HG03432 (cell line): ENCODE measurements at regions not wholly inside any gene's neighbourhood (a gene's known extent, or its start where the extent isn't known, plus 50 kb on each side); places are given as distances from the start of the nearest gene placed in this dataset.
A peak's percentile ranks its signal among the peaks of the same experiment; 100 is the strongest.

Experiments
- ATAC-seq: cut with Tn5 transposase; IDR thresholded peaks from one replicate; pipeline ENCODE4 v1.9.1; 2021; ENCODE audit warnings: mild to moderate bottlenecking, moderate library complexity; ENCODE audit not compliant: unreplicated experiment

GRCh38 chr7:22658031-22658430 is 69.0 kb upstream of the IL6 start:
- no peak for ATAC-seq

GRCh38 chr7:22657479-22657878 is 69.5 kb upstream of the IL6 start:
- no peak for ATAC-seq

GRCh38 chr7:22655781-22656180 is 71.2 kb upstream of the IL6 start:
- no peak for ATAC-seq

DNA sequence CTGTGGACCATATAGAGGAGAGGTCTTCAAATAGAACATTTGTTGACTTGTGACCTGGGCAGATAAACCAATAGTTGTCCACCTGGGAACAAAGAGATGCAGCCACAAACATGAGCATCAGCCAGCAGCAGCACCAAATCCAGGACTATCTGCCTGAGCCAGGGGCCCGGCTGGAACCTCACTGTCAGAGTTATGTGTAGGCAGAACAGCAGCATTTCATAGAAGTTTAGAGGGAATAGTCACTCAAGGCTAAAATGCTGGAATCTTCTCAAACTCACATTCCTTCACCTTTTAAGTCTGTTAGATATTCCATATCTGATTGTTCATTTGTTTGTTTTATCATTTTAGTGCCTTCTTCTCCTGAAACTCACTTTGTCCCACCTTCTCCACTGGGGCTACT is 72.2 kb upstream of the IL6 start:
- ATAC-seq = no peak

DNA sequence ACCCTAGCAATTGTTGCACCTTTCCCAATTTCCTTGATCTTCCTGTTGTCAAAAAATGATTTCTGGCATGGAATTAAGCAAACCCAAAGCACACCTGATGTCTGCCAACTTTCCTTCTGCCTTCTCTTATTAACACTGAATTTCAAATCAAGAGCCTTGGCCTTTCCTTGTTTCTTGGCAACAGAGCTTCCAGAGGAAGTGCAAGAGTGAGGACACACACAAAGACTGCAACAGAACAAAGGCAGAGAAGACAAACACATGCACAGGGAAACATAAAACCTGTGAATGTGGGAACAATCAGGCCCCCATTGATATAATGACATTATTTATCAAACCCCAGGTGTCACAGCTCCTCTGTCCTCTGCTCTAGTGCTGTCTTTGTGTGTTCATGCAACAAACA is 73.0 kb upstream of the IL6 start:
- no peak for ATAC-seq

- no peak for ATAC-seq
These were observed 75.3 kb upstream of the IL6 start for GRCh38 chr7:22651534-22652243.

- no peak for ATAC-seq
These were observed 76.0 kb upstream of the IL6 start for GRCh38 chr7:22651036-22651435.

GRCh38 chr7:22649686-22650085 is 77.3 kb upstream of the IL6 start:
- no peak for ATAC-seq

DNA sequence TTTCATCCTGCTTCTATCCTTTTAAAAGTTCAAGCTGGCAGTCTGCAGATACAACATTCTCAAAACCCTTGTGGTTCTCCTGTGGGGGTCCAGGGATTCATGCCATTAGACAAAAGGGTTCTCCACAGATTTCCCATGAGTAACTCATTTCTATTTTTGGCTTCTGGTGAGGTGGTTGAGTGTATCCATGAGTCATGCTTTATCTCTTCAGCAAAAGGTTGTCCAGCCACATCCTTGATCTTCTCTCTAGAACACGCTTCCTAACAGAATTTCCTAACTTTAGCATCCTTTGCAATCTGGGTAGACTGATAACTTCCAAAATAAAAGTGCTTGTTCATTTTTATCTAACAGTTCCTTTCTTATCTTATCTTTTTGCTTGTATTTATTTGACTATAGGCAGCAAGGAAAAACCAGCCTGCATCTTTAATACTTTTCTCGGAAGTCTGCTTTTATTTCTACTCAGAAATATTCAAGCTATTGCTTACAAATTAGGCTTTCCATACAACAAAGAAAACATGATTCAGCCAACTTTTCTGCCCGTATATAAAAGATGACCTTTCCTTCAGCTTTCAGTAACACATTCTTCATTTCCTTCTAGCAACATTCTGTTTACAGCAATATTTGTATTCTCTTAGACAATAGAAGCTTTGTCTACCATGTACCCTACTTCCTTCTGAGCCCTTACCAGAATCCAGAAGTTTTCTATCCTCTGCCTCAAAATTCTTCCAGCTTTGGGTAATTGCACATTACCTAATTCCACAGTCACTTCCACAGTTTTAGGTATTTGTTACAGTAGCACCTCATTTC is 79.3 kb upstream of the IL6 start:
- ATAC-seq = no peak

DNA sequence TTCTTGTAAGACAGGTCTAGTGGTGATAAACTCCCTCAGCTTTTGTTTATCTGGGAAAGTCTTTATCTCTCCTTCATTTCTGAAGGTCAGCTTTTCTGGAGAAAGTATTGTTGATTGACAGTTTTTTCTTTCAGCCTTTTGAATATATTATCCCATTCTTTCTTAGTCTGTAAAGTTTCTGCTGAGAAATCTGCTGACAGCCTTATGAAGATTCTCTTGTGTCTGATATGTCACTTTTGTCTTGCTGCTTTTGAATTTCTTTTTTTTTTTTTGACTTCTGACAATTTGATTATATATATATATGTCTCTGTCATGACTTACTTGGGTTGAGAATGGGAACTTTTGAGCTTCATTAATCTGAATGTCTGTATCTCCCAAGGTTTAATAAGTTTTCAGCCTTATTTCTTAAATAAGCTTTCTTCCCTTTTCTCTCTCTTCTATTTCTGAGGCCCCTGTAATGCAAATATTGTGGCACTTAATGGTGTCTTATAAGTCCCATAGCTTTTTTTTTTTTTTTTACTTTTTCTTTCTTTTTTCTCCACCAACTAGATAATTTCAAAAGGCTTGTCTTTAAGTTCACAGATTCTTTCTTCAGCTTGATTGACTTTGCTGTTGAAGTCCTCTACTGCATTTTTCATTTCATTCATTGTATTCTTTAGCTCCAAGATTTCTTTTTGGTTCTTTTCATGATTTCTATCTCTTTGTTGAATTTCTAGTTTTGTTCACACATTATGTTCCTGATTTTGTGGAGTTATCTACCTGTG is 81.4 kb upstream of the IL6 start:
- ATAC-seq = no peak

- no peak for ATAC-seq
These were observed 84.5 kb upstream of the IL6 start for GRCh38 chr7:22642454-22642853.

DNA sequence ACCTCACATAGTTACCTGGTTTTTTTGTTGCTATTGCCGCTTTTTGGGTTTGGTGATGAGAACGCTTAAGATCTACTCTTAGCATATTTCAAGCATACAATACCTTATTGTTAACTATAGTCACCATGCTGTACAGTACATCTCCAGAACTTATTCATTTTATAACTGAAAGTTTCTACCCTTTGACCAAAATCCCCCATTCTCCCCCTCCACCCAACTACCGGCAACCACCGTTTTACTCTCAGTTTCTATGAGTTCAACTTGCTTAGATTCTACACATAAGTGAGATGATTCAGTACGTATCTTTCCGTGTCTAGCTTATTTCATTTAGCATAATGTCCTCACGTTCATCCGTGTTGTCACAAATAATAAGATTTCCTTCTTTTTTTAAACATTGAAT is 86.7 kb upstream of the IL6 start:
- peak; percentile 100 for ATAC-seq

DNA sequence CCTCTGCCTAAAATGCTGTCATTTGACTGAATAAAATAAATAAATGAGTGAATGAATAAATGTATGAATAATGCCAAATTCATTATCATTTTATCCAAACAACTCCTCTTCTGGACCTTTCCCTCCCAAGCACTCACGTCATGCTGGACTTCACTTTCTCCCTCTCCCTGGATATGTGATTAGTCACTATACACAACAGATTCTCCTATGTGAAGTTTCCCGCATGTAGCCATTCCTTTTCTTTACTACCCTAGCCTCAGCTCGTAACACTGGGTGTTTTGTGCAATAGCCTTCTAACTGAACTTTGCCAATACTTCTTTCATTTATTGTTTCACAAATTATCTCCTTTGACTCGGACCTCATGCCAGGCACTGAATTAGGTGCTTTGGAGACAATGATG is 87.6 kb upstream of the IL6 start:
- ATAC-seq = no peak

DNA sequence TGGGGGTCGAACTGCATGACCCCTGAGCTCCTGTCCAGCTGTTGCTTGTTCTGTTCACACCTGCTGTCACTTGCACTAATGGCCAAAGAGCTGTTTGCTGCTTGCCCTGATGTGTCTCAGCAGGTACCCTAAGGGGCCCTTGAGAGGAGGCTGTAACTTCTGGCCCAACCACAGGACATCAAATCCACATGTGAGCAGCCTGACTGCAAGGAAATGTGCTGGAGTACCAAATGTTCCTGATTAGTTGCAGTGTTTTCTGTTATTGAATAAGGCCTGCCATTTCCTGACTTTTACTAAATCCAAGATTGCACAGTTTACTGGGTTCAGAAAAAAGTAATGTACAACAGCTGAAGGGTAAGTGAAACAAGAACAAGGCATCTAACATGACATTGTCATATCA is 91.7 kb upstream of the IL6 start:
- no peak for ATAC-seq

DNA sequence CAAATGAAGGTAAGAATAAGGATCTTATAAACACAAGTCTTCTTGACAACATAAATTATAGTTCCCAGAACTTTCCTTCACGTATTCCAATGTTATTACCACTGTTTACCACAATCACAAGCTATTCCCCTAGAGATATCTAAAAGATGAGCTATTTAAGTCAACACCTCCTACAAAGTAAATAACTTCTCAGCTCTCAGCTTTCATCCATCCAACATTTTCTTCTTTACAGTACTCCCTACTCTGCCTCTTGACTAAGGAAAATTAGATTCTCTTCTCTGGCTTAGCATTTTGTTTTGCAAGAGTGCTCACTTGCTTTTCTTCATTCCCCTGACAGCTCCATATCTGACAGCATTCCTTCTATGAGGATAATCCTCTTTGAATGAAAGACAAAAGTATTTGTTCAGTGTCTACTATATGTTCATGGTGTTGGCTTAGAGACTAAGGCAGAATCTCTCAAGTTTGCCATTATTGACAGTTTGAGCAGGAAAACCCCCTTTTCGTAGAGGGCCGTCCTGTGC is 93.0 kb upstream of the IL6 start:
- no peak for ATAC-seq

DNA sequence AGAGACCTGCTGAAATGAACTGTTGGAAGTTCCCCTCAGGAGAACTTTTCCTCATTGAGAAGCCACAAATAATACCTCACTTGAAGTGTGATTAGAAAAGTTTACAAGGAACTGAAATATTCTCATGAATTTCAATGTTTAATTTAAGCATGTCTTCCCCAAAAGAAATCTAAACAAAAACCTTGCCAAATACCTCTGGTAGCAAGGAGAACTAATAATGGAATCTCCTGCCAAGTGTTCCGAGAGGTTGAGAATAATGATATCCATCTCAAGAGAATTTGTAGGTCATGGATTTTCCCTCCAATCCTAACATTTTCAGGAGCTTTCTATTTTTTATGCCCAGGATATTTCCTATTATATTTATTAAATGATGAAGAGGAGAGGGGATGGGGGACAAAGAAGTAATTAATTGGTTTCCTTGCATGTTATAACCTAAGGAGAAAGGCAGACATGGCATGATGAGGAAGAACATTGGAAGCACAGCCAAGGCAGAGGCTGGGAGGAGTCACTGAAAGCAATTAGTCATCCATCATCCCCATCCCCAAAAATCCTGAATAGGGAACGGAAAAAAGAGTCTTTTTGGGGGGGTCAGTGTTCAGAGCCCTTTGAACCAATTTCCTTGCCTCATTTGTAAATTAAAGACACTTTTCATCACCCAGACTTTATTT is 93.6 kb upstream of the IL6 start:
- no peak for ATAC-seq

- ATAC-seq = no peak
These were observed 94.3 kb upstream of the IL6 start for GRCh38 chr7:22632674-22633073.

DNA sequence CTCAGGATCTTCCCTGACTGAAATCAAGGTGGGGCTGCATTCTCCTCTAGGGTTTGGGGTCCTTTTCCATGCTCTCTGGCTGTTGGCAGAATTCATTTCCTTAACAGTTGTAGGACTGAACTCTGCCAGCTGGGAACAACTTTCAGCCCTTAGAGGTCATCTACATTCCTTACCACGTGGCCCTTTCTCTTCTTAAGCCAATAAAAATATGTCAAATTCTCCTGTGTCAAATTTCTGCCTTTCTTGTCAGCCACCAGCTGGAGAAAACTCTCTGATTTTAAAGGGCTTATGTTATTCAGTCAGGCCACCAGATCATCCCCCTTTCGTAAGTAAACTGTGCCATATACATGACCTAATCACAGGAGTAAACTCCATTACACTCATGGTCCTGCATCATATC is 95.3 kb upstream of the IL6 start:
- ATAC-seq = no peak

- ATAC-seq = no peak
These were observed 96.9 kb upstream of the IL6 start for GRCh38 chr7:22630069-22630468.

- ATAC-seq = no peak
These were observed 97.9 kb upstream of the IL6 start for GRCh38 chr7:22629056-22629455.

DNA sequence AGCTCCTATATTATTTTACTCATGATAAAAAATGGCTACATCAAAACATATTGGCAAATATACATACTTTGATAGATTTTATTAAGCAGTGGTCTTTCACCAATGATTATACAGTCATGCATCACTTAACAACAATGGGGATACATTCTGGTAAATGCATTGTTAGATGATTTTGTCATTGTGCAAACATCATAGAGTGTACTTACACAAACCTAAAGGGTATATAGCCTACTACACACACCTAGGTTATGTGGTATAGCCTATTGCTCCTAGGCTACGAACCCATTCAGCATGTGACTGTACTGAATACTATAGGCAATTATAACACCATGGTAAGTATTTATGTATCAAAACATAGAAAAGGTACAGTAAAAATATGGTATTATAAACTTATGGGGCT is 98.9 kb upstream of the IL6 start:
- ATAC-seq = no peak
